GM21529 (cell line): ENCODE measurements at regions not wholly inside any gene's neighbourhood (a gene's known extent, or its start where the extent isn't known, plus 50 kb on each side); places are given as distances from the start of the nearest gene placed in this dataset.

Experiments
- ATAC-seq: cut with Tn5 transposase; IDR thresholded peaks from one replicate; pipeline ENCODE4 v1.9.1; 2021; ENCODE audit not compliant: unreplicated experiment

- ATAC-seq, result no peak
Measured at GRCh38 chr1:244191581-244191980, 140.5 kb downstream of the ZBTB18 start.

DNA sequence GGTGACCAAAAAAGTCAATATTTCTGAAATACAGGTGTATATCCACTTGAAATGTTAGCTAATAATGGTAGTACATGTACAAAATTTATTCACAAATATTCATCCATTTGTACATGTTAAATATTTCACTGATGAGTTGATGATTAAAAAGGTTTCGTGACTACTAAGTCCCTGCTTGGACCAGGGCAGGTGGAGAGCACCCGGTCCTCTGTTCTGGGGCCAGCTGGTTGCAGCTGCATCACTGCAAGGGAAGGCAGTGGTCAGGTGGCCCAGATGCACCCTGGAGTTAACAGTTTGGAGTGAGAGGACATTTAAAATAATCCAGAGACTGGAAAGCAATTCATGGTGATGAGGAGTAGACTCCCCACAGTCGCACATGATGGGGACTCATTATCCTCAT, 141.2 kb downstream of the ZBTB18 start:
- no peak for ATAC-seq

DNA sequence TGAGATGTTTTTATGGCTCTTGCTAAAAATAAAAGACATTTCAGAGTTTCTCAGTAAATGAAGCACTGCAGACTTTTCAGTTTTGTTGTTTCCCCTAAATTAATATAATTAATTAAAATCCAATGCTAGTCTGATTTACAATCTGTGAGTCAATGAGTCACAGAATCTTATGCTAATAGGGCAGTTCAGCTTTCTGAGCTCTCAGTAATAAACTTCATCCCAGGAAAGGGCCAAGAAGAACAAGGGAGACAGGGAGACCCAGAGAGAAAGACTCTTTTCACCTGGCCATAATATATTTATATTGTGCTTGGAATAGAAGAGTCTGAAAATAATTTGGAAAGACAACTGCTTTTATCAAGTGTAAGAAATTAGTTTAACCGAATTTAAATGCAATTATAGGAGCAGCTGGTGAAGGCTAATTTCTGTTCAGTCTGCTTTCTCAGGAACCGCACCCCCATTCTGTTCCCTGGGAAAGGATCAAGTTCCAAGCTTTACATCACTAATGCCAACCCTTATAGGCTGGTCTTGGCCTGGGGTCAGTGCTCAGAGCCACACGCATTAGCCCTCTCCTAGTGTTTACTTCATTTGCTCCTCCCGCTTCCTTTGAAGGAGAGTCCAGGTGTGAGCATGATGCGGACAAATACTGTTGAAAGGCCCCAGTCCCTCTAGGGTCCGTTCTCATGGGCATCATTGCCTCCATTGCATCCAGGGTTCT, 145.6 kb downstream of the ZBTB18 start:
- ATAC-seq, result no peak

DNA sequence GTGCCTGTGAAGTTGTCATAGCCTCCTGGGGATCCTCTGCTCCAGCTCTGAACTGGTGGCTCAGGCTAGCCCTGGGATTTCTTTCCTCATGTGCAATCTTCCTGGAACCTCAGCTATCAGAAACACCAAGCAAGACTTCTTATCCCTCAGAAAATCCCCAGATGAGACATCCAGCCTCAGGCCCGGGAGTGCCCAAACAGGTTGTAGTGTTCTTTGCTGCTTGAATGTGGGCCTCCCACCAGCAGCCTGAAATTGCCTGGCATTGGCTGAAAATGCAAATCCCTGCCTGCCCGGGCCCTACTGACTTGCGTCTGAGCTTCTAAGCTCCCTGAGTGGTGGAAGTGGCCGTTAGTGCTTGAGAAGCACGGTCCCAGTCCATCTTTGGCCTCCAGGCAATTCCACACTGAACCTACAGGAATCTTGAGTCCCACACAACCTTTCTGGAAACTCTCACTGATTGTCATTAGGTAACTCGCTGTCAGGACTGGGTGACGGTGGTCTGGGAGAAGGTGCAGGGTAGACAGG, 146.8 kb downstream of the ZBTB18 start:
- ATAC-seq, result no peak

DNA sequence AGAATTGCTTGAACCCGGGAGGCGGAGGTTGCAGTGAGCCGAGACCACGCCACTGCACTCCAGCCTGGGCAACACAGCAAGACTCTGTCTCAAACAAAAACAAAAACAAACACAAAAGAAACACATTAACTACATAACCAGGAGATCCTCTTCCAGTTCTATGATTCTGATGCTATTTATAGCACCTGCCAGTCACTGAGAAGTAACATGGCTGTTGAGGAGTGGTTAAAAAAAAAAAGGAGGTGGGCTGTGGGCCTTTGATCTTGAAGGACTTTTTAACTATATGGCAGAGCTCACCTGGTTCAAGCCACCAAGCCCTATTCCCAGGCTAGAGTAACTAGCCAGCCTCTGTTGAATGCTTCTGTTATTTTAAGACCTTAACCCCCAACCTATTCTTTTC, 148.8 kb downstream of the ZBTB18 start:
- ATAC-seq, result no peak

DNA sequence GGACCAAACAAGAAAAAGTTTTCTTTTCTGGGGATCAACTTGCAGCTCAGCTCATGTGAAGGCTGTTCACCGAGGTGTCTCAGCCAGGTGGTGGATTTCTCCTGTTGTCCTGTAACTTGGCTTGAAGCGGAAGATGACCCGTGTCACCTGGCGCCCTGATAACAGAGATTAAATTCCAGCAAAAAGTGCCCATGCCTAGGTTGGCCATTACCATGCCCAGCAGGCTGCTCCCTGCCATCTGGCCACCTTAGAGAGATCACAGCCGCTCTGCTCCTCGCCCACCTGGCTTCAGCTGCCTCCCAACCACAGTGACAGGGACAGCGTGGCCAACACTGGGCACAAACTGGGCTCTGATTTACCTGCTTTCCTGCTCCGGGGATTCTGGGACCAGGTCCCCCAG, 149.5 kb downstream of the ZBTB18 start:
- no peak for ATAC-seq

DNA sequence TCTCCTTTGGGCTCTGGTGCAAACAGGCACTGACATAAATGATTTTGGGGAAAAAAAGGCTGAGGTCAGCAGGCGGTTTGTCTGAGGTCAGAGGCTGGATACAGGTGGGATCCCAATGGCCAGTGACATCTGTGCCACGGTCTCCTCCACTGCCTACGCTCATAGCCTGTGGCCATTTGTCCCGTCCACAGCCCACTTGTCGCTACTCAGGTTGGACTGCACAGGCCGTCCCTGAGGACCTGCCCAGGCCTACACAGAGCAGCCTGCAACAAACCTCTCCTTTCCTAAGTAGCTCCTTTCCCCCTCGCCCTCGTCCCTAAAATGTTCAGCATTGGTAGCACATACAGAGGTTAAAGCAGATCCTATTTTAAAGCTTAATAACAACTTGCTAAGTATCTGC, 150.7 kb downstream of the ZBTB18 start:
- ATAC-seq, result no peak

GRCh38 chr1:244204004-244204403, 152.9 kb downstream of the ZBTB18 start:
- ATAC-seq, result no peak

DNA sequence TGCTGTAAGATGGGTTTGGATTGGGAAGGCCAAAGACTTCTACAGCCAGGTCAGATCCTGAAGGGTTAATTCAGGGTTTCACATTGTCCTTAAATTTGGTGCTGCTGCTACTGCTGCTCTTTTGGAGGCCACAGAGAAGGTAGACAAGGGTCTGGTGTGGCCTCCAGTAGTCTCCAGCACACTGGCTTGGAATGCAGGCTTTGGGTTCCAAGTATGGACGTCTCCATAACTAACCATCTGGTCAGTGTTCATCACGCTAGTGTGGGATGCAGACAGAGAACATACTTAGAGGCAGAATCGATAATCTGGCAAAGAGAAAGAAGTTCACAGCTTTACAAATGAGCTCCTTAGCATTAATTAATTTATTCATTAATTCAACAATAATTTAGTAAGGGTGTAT, 154.1 kb downstream of the ZBTB18 start:
- ATAC-seq, result no peak

GRCh38 chr1:244205906-244206305, 154.8 kb downstream of the ZBTB18 start:
- no peak for ATAC-seq

- ATAC-seq, result no peak
Measured at GRCh38 chr1:244207042-244207934, 156.2 kb downstream of the ZBTB18 start.

DNA sequence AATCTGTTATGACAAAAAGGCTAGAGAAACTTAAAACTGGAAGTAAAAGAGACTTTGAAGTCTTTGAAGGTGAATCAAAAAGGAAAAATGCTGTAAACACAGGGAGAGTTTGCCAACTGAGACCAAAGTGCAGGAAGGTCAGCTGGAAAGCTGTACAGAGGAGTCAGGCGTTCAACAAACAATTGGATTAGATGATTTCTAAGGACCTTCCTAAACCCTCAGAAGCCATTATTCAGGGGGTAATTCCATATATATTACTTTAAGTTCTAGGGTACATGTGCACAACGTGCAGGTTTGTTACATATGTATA, 156.8 kb downstream of the ZBTB18 start:
- no peak for ATAC-seq

GRCh38 chr1:244209955-244210354, 158.9 kb downstream of the ZBTB18 start:
- ATAC-seq, result no peak

DNA sequence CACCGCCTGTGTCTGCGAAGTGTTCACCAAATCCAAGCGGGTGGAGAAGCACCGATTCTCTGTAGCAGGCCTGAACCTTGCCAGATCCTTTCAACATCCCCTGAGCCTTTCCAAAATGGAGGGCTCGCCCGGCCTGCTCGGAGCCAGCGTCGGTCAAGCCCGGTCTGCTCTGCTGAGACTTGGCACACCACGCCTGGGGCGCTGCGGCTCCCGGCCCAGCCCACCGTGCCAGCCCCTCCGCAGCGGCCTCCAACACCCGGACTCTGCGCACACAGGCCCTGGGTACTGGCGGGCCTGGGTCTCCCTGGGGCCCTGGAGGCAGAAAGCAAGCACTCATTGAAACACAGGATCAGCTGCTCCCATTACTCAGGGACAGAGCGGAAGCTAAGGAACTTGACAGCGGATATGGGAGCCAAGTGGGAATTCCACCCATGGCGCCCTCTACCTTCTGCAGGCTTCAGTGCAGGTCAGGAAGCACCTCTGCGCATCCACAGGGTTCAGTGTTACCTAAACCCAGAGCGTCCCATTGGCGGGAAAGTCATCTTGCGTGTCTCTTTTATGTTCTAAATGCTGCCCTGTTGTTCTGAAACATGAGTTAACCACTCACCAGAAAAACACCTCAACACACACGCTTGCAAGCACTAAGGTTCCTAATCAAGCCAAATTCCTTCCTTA, 159.9 kb downstream of the ZBTB18 start:
- ATAC-seq, result no peak

- no peak for ATAC-seq
Measured at GRCh38 chr1:244211559-244211944, 160.5 kb downstream of the ZBTB18 start.

DNA sequence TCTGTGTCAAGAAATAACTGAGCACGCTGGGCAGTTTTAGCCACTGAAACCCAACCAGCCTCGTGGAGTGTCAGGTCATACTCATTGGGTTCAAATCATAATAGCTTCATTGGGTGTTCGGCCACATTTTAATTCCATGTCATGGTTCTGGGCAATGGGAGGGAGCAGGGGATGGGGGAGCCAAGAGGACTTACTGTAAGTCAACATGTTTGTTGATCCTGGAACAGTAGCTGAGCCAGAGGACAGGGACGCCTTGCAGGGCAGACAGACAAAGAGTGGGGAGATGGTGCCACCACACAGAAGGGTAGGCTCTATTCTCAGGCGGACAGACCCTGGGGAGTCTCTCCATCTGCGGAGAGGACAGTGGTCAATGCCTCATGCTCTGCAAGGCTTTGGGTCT, 161.1 kb downstream of the ZBTB18 start:
- ATAC-seq, result no peak

GRCh38 chr1:244212797-244213475, 161.9 kb downstream of the ZBTB18 start:
- no peak for ATAC-seq

GRCh38 chr1:244214009-244214967, 163.2 kb downstream of the ZBTB18 start:
- no peak for ATAC-seq

DNA sequence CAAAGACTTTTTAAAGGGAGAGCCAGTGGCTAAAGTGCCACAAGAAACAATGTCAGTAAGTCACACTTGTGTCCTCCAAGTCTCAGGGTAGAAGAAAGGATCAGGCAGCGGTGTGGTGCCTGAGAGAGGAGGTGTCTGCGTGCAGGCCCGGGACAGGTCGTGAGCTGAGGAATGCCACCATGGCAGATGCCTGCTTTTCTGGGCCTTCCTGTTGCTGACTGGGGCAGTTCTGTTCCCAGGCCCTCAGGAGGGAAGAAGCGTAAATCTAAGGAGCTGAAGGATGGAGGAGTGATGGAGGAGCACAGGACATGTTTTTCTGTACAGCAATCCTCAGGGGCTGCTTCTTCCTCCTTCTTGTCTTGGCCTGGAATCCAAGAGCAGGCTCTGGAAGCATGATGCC, 165.8 kb downstream of the ZBTB18 start:
- ATAC-seq, result no peak

DNA sequence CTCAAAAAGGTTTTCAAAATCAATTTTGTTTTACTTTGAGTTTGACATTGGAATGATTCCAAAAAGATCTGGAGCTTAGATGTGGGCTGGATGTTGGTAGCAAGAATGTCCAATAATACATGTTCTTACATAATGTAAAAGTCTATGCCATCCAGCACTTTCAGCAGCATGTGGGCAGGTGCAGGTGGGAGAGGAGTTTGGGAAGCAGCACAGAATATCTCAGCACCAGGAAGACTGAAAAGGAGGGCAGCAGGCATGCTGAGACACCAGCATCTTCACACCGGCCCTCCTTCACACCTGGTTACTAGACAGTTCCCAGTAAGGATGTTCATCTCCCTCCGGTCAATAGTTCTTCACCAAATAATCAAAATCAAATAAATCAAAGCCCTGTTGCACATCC, 166.6 kb downstream of the ZBTB18 start:
- no peak for ATAC-seq
